ENCODE measurements at regions not wholly inside any gene's neighbourhood (a gene's known extent, or its start where the extent isn't known, plus 50 kb on each side); places are given as distances from the start of the nearest gene placed in this dataset.
"Not testable (repeated sequence)": the region's sequence is repeated elsewhere in the genome, so short reads cannot be mapped to it uniquely, and the experiment has no call there.

- H3K27ac ChIP-seq = no peak overlapping the region
- TF ChIP-seq CTCF (conservative IDR thresholded peaks at IDR 0.05) = no peak
These were observed 1138.4 kb downstream of the PCDH19 start for GRCh38 chrX:99271641-99272040.

DNA sequence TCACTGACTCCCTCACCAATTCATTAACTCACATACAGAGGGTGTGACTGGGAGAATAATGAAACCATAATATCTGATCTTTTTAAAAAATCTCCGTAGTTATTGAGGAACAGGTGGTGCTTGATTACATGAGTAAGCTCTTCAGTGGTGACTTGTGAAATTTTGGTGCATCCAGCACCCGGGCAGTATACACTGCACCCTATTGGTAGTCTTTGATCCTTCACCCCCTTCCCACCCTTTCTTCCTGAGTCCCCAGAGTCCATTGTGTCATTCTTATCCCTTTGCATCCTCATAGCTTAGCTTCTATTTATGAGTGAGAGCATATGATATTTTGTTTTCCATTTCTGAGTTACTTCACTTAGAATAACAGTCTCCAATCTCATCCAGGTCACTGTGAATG, 1143.8 kb downstream of the PCDH19 start:
- H3K27ac ChIP-seq = no peak overlapping the region
- TF ChIP-seq CTCF (conservative IDR thresholded peaks at IDR 0.05) = no peak

GRCh38 chrX:99248180-99248579, 1161.9 kb downstream of the PCDH19 start:
- no peak overlapping the region for H3K27ac ChIP-seq
- no peak for TF ChIP-seq CTCF (conservative IDR thresholded peaks at IDR 0.05)

DNA sequence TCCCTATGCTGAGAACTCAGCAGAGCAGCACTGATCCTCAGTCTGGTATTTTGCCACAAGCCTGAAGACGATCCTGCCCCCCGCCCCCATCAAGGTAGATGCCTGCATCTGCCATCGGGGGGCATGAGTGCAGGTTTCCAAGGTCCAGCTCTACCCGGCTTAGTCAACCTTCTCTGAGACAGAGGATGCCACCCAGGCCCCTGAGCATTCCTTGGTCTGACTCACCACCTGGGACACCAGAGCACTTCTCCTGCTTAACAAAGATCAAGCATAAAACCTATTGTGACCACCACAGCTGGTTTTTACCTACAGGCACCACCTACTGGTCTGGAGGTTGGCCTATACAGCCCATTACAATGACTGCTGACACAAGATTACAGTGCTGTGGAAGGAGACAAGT, 1168.1 kb downstream of the PCDH19 start:
- H3K27ac ChIP-seq = no peak overlapping the region
- TF ChIP-seq CTCF (conservative IDR thresholded peaks at IDR 0.05) = no peak

- H3K27ac ChIP-seq = not testable (repeated sequence)
These were observed 1175.7 kb downstream of the PCDH19 start for GRCh38 chrX:99234384-99234783.

GRCh38 chrX:99192421-99192820, 1217.7 kb downstream of the PCDH19 start:
- no peak overlapping the region for H3K27ac ChIP-seq
- no peak for TF ChIP-seq CTCF (conservative IDR thresholded peaks at IDR 0.05)

DNA sequence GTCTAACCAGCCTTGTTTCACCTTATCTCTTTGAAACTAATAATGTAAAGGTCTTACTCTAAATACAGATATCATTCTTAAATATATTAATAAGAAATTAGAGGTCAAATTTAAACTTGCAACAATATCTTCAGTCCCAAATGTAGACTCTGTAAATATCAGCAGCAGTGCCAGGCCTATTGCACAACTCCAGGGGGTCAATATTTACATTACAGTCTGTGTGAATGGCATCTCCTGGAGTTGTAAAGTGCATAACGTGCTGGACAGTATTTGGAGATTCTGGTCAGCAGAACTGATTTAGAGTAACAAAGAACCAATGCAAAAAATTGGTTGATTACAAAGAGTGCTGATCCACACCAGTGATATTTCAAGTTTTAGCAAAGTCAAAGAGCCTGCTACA, 1225.9 kb downstream of the PCDH19 start:
- TF ChIP-seq CTCF (conservative IDR thresholded peaks at IDR 0.05) = no peak
- no peak overlapping the region for H3K27ac ChIP-seq

- TF ChIP-seq CTCF (conservative IDR thresholded peaks at IDR 0.05) = no peak
- H3K27ac ChIP-seq = no peak overlapping the region
These were observed 1237.1 kb downstream of the PCDH19 start for GRCh38 chrX:99172958-99173357.
